ENCODE measurements at regions not wholly inside any gene's neighbourhood (a gene's known extent, or its start where the extent isn't known, plus 50 kb on each side); places are given as distances from the start of the nearest gene placed in this dataset.

DNA sequence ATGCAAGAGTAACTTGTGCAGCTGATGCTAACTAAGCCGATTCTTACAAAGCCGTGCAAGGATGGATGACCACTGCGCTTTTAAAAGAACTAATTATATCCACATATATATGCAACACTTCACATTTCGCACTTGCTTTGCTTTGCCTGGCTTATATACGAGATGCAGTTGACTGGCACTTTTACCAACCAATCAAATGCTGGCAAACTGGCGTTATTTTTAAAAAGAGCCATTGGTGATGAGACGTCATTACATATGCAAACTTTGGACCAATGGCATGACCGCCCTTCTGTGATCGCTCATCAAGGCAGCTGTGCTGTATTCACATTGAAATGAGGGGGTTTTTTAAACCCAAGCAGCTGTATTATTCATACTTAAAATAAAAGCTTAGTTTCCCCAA, 1147.7 kb upstream of the WWC1 start:
- TF ChIP-seq, protein P1, sequence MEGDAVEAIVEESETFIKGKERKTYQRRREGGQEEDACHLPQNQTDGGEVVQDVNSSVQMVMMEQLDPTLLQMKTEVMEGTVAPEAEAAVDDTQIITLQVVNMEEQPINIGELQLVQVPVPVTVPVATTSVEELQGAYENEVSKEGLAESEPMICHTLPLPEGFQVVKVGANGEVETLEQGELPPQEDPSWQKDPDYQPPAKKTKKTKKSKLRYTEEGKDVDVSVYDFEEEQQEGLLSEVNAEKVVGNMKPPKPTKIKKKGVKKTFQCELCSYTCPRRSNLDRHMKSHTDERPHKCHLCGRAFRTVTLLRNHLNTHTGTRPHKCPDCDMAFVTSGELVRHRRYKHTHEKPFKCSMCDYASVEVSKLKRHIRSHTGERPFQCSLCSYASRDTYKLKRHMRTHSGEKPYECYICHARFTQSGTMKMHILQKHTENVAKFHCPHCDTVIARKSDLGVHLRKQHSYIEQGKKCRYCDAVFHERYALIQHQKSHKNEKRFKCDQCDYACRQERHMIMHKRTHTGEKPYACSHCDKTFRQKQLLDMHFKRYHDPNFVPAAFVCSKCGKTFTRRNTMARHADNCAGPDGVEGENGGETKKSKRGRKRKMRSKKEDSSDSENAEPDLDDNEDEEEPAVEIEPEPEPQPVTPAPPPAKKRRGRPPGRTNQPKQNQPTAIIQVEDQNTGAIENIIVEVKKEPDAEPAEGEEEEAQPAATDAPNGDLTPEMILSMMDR (IDR thresholded peaks at IDR 0.05), result no peak

DNA sequence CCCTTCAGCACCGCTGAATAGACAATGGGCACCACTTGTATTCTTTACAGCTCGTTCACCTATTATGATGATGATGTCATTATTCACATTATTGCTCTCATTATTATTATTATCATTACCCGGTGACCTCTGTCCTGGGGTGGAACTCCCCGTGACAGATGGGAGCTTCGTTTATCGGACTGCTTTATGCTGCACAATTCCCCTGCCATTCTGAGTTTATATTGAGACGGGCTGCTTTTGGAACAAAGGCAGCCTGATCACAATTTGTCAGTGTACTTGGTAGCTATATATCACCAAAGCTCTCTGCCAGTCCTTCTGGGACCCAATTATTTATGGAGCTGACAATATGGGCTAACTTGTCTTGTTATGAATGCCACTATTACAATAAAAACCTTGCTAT, 1145.6 kb upstream of the WWC1 start:
- TF ChIP-seq, protein P1 (IDR thresholded peaks at IDR 0.05), result no peak

DNA sequence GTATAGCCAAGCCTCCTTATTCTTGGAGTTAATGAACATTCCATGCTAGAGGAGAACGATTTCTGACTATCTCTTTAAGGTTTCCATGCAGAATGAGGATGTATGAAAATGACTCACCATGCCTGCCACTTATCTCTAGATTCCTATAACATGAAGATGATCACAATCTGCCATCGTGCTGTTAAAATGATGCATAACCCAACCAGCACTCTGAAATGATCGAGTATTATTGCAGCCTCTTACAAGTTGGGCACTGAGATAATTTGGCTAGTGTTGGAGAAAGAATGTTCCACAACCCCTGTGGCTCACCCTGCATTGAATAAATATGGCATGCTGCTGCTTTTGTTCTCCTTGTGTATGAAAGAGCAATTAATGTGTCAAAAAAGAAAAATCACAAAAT, 1143.6 kb upstream of the WWC1 start:
- TF ChIP-seq, protein P1 (IDR thresholded peaks at IDR 0.05), result no peak

DNA sequence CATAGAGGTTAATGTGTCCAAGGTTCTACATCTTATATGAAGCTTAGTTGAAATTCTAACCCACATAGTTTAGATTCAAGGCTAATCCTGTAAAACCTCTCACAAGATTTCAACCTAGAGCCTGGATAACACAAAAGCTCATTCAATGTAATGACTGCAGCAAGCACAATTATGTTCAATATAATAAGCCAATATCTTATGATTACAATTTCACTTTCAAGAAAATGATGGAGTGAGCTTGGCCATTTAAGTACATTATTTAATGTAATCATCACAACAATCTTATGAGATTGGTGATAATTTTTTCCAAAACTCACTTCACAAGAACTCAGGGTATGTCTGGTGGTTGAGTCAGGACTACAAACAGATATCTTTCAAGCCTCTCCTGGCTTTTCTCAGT, 1140.8 kb upstream of the WWC1 start:
- TF ChIP-seq, protein P1 (IDR thresholded peaks at IDR 0.05), result no peak

DNA sequence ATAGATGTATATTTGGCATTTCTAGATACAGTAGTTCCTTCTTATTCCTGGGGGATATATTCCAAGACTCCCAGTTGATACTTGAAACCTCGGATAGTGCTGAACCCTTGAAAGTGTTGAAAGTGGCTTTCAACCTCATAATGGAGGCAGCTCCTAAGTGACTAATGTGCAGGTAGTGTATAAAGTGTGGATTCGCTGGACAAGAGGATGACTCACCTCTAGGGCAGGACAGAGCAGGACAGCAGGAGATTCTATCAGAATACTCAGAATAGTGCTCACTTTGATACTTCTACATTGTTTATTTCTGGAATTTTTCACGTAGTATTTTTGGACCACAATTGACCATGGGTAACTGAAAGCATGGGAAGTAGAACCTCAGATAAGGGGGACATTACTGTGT, 1138.9 kb upstream of the WWC1 start:
- TF ChIP-seq, protein P1 (IDR thresholded peaks at IDR 0.05), result no peak

DNA sequence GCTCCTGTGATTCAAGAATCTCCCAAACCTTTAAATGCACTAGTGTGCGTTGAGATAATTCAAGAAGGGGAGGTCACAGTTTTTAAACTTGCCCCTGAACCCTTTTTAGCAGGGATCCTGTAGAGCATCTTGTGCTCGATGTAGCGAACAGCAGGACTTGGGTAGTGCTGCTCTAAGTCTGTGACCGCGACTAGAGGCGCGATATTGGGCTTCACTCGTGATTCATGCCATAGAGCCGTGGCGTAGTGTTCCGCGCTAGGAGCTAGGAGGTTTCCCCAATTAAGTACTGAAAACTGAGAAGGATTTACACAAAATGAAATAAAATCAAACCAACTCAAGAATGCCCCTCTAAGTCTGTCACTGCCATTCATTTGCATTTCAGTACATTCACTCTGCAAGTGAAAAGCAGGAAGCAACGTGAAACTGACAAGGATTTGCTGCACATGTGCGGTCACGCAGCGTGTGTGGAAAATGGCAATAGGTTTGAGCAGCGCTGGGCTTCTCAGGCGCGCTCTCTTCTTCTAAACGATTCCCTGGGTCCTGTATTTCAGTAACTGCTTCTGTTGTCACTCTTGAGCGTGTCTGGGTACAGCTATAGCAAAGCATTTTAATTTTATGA, 1135.9 kb upstream of the WWC1 start:
- TF ChIP-seq, protein P1 (IDR thresholded peaks at IDR 0.05), result no peak

DNA sequence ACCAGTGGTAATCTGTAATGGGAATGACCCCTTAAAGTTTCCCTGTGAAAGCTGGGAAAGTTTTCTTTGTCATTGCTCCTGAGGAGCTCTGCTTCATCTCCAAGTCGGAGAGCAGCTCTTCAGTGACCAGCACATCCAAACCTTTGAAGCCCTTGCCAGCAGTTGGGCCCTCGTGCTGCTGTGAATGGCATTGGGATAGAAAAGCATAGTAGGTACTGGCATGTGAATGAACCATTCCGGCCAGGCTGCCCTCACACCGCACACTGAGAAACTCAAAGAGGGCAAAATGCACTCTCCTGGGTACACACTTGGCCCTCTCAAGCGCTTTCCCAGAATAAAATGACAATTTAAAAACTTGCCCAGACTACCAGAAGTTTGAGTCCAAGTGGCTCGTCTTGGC, 1135.0 kb upstream of the WWC1 start:
- TF ChIP-seq, protein P1 (IDR thresholded peaks at IDR 0.05), result no peak

DNA sequence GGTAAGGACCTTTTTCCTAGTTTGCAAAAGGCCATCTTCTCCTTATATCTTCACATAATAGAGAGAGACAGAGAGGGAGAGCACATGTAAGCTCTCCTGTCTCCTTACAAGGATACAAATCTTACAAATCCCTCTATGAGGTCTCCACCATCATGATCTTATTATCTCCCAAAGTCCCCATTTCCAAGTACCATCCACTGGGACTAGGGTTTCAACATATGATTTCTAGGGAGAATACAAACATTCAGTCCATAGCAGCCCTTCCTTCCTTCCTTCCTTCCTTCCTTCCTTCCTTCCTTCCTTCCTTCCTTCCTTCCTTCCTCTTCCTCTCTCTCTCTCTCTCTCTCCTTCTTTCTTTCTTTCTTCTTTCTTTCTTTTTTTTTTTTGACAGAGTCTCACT, 1132.9 kb upstream of the WWC1 start:
- TF ChIP-seq, protein P1 (IDR thresholded peaks at IDR 0.05), result no peak

Measured in LNCAP (cell line).